Testis (tissue), 2 donors: ENCODE measurements at regions not wholly inside any gene's neighbourhood (a gene's known extent, or its start where the extent isn't known, plus 50 kb on each side); places are given as distances from the start of the nearest gene placed in this dataset.

ENCODE experiments used
- DNase-seq: peaks from one replicate; pipeline ENCODE4 v3.0.0-alpha.2; 2019
- H3K27ac ChIP-seq, 2 donors: fragments of 200-600 bp; sonication (generic); one replicate each; pipeline ENCODE4 v1.5.1; 2019
- H3K27me3 ChIP-seq: fragments of 200-600 bp; sonication (generic); one replicate; pipeline ENCODE4 v1.5.1; 2019
- H3K36me3 ChIP-seq: fragments of 200-600 bp; sonication (generic); one replicate; pipeline ENCODE4 v1.5.1; 2017; ENCODE audit warnings: low read depth; ENCODE audit errors: missing control alignments
- H3K4me1 ChIP-seq: fragments of 200-600 bp; sonication (generic); one replicate; pipeline ENCODE4 v1.5.1; 2019
- H3K4me3 ChIP-seq, 2 donors: fragments of 200-600 bp; sonication (generic); one replicate each; pipeline ENCODE4 v1.5.1; 2017 to 2019
- H3K9me3 ChIP-seq: fragments of 200-600 bp; sonication (generic); one replicate; pipeline ENCODE4 v1.5.1; 2017
- POLR2A ChIP-seq: fragments of 450-650 bp; IDR thresholded peaks from one replicate; pipeline ENCODE4 v1.6.1; 2017; ENCODE audit warnings: antibody characterized with exemption, mild to moderate bottlenecking, moderate library complexity
- WGBS, 2 donors: methylation state at CpG; one replicate each; pipeline ENCODE4 v1.1.5; 2018; 5-methylcytosine and 5-hydroxymethylcytosine counted together
- intact Hi-C: fragments of 100-400 bp; cut with DNase I; formaldehyde crosslinking; loops from one replicate; pipeline ENCODE4 v1.15.1; 2023; ENCODE audit warnings: low total_unique reads
- TF ChIP-seq, protein P1 (sequence below), 3 experiments: fragments of 450-650 bp in 2 of 3; fragments of 200-600 bp in 1 of 3; sonication (generic) in 1 of 3; IDR thresholded peaks; one replicate each; pipeline ENCODE4 v1.5.1; 2016 to 2019; ENCODE audit warnings: antibody characterized with exemption in 3 of 3, mild to moderate bottlenecking in 2 of 3, moderate library complexity in 1 of 3

- 60 to 70% methylated on average over 2 of the region's 2 CpGs for WGBS, 2 donors
- intact Hi-C loops, result no loop called here
- H3K4me1 ChIP-seq, result no peaks in the 10 kb centered on the region
- no peaks in the 10 kb centered on the region for H3K27me3 ChIP-seq
- no peak for TF ChIP-seq POLR2A
- TF ChIP-seq, protein P1, sequence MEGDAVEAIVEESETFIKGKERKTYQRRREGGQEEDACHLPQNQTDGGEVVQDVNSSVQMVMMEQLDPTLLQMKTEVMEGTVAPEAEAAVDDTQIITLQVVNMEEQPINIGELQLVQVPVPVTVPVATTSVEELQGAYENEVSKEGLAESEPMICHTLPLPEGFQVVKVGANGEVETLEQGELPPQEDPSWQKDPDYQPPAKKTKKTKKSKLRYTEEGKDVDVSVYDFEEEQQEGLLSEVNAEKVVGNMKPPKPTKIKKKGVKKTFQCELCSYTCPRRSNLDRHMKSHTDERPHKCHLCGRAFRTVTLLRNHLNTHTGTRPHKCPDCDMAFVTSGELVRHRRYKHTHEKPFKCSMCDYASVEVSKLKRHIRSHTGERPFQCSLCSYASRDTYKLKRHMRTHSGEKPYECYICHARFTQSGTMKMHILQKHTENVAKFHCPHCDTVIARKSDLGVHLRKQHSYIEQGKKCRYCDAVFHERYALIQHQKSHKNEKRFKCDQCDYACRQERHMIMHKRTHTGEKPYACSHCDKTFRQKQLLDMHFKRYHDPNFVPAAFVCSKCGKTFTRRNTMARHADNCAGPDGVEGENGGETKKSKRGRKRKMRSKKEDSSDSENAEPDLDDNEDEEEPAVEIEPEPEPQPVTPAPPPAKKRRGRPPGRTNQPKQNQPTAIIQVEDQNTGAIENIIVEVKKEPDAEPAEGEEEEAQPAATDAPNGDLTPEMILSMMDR (IDR thresholded peaks at IDR 0.05), result no peak
- H3K27ac ChIP-seq, result no peak overlapping the region
- H3K4me3 ChIP-seq, result no peak overlapping the region
- H3K36me3 ChIP-seq, result no peaks in the 10 kb centered on the region
- H3K9me3 ChIP-seq, result no peaks in the 10 kb centered on the region
- no peak for DNase-seq
Observed at GRCh38 chr20:52654567-52654966, 317.6 kb upstream of the TSHZ2 start.

DNA sequence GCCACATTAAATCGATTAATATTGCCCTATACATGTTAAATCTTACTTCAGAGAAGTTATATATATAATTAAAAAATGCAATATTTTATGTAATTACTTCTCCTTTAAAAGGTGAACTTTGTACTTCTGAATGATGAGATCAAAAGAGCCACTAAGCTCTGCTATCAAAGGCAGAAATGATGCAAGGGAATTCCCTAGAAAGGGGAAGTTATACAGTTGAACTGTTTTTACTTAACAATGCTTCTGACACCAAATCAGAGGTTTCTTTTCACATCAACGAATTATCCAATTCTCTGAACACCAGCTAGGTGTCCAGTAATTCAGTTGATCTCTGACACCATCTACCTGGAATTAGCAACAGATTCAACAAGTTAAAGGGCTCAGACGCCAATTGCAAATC, 319.9 kb upstream of the TSHZ2 start:
- no peak for DNase-seq
- Histone ChIP-seq H3K27me3 (no peaks in the 10 kb centered on the region), H3K36me3 (no peaks in the 10 kb centered on the region), H3K27ac (no peak overlapping the region), H3K4me1 (no peaks in the 10 kb centered on the region), H3K9me3 (no peaks in the 10 kb centered on the region), H3K4me3 (no peak overlapping the region)
- no peak for TF ChIP-seq POLR2A
- TF ChIP-seq, protein P1 (IDR thresholded peaks at IDR 0.05), result no peak
- WGBS, 2 donors, result 72 to 86% methylated on average over 3 of the region's 3 CpGs
- intact Hi-C loops, result no loop called here

GRCh38 chr20:52649727-52650126, 322.4 kb upstream of the TSHZ2 start:
- no peak overlapping the region for H3K27ac ChIP-seq
- no peaks in the 10 kb centered on the region for H3K9me3 ChIP-seq
- H3K36me3 ChIP-seq, result no peaks in the 10 kb centered on the region
- DNase-seq, result no peak
- intact Hi-C loops, result no loop called here
- no peaks in the 10 kb centered on the region for H3K4me1 ChIP-seq
- no peak overlapping the region for H3K4me3 ChIP-seq
- no peaks in the 10 kb centered on the region for H3K27me3 ChIP-seq
- TF ChIP-seq POLR2A, result no peak
- TF ChIP-seq, protein P1 (IDR thresholded peaks at IDR 0.05), result no peak

- TF ChIP-seq, protein P1 (IDR thresholded peaks at IDR 0.05), result no peak
- Histone ChIP-seq H3K27ac (no peak overlapping the region), H3K9me3 (no peaks in the 10 kb centered on the region), H3K4me1 (no peaks in the 10 kb centered on the region), H3K27me3 (no peaks in the 10 kb centered on the region), H3K4me3 (no peak overlapping the region), H3K36me3 (no peaks in the 10 kb centered on the region)
- DNase-seq, result no peak
- intact Hi-C loops, result no loop called here
- 94 to 98% methylated on average over 1 of the region's 1 CpG for WGBS, 2 donors
Observed at GRCh38 chr20:52645822-52646221, 326.3 kb upstream of the TSHZ2 start.

DNA sequence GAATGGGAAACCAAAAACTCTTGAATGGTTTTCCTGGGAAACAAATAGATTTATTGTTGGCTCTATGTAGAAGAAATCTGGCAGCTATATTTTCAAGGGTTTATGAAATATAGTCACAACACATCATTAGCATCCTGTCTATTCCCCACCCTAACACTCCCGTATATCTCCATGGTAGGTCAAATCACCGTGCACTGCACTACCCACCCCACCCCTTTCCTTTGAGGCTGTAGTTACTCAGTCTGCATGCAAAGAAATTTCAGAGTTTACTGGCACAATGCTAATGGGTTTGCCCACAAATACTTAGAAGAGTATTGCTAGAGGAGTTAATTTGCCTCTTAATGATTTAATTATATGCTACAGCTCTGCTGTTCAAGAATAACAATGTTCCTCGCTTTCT, 329.1 kb upstream of the TSHZ2 start:
- no peaks in the 10 kb centered on the region for H3K27me3 ChIP-seq
- no peaks in the 10 kb centered on the region for H3K4me1 ChIP-seq
- intact Hi-C loops, result no loop called here
- TF ChIP-seq, protein P1 (IDR thresholded peaks at IDR 0.05), result no peak
- no peak for TF ChIP-seq POLR2A
- no peaks in the 10 kb centered on the region for H3K36me3 ChIP-seq
- no peak overlapping the region for H3K27ac ChIP-seq
- H3K9me3 ChIP-seq, result no peaks in the 10 kb centered on the region
- 86 to 91% methylated on average over 3 of the region's 3 CpGs for WGBS, 2 donors
- DNase-seq, result no peak
- no peak overlapping the region for H3K4me3 ChIP-seq
